H9 (cell line): ENCODE measurements at regions not wholly inside any gene's neighbourhood (a gene's known extent, or its start where the extent isn't known, plus 50 kb on each side); places are given as distances from the start of the nearest gene placed in this dataset.

Experiments
- DNase-seq: peaks from one replicate; pipeline ENCODE4 v3.0.0-alpha.2; 2017
- H2AFZ ChIP-seq: one replicate; pipeline ENCODE4 v1.6.1; 2013; ENCODE audit warnings: mild to moderate bottlenecking, low read length, control low read depth, moderate library complexity
- H2AK5ac ChIP-seq: 2 replicates; pipeline ENCODE4 v1.6.1; 2013; ENCODE audit warnings: low read length, control low read depth, mixed read lengths; ENCODE audit not compliant: insufficient read length
- H2BK120ac ChIP-seq: one replicate; pipeline ENCODE4 v1.6.1; 2013; ENCODE audit warnings: low read depth, mild to moderate bottlenecking, low read length, control low read depth, inconsistent platforms; ENCODE audit not compliant: poor library complexity, severe bottlenecking
- H2BK12ac ChIP-seq: 2 replicates; pipeline ENCODE4 v1.6.1; 2013; ENCODE audit warnings: low read length, control low read depth, mixed read lengths, low read depth; ENCODE audit not compliant: insufficient read length
- H2BK15ac ChIP-seq: 2 replicates; pipeline ENCODE4 v1.6.1; 2013; ENCODE audit warnings: low read depth, low read length, control low read depth
- H2BK20ac ChIP-seq: one replicate; pipeline ENCODE4 v1.6.1; 2013; ENCODE audit warnings: low read depth, mild to moderate bottlenecking, low read length, control low read depth, inconsistent platforms; ENCODE audit not compliant: poor library complexity, severe bottlenecking
- H2BK5ac ChIP-seq: 2 replicates; pipeline ENCODE4 v1.6.1; 2013; ENCODE audit warnings: low read length, control low read depth, mixed read lengths; ENCODE audit not compliant: insufficient read length
- H3K14ac ChIP-seq: 2 replicates; pipeline ENCODE4 v1.6.1; 2013; ENCODE audit warnings: low read length, control low read depth; ENCODE audit not compliant: insufficient read depth
- H3K18ac ChIP-seq: 2 replicates; pipeline ENCODE4 v1.6.1; 2013; ENCODE audit warnings: low read depth, mild to moderate bottlenecking, mixed read lengths, low read length, control low read depth; ENCODE audit not compliant: insufficient read length
- H3K23ac ChIP-seq: 2 replicates; pipeline ENCODE4 v1.6.1; 2013; ENCODE audit warnings: low read length, control low read depth, mixed read lengths, low read depth; ENCODE audit not compliant: insufficient read length
- H3K23me2 ChIP-seq: 2 replicates; pipeline ENCODE4 v1.6.1; 2013; ENCODE audit warnings: low read depth, mild to moderate bottlenecking, mixed read lengths, low read length, control low read depth; ENCODE audit not compliant: insufficient read length, poor library complexity, severe bottlenecking
- H3K27ac ChIP-seq: 2 replicates; pipeline ENCODE4 v1.5.1; 2013; ENCODE audit warnings: low read length, control low read depth, mixed read lengths, low read depth; ENCODE audit not compliant: insufficient read length
- H3K27me3 ChIP-seq: 2 replicates; pipeline ENCODE4 v1.6.1; 2013; ENCODE audit warnings: low read length, control low read depth, inconsistent platforms; ENCODE audit not compliant: insufficient read depth
- H3K4ac ChIP-seq: 2 replicates; pipeline ENCODE4 v1.6.1; 2013; ENCODE audit warnings: low read depth, mild to moderate bottlenecking, control low read depth, inconsistent platforms, low read length, moderate library complexity
- H3K4me1 ChIP-seq: 2 replicates; pipeline ENCODE4 v1.6.1; 2013; ENCODE audit warnings: low read length, control low read depth, inconsistent platforms; ENCODE audit not compliant: insufficient read depth
- H3K4me2 ChIP-seq: 2 replicates; pipeline ENCODE4 v1.6.1; 2013; ENCODE audit warnings: low read length, control low read depth, mixed read lengths; ENCODE audit not compliant: insufficient read length, insufficient read depth
- H3K56ac ChIP-seq: 2 replicates; pipeline ENCODE4 v1.6.1; 2013; ENCODE audit warnings: low read depth, mild to moderate bottlenecking, mixed read lengths, low read length, control low read depth; ENCODE audit not compliant: insufficient read length
- H3K79me1 ChIP-seq: 2 replicates; pipeline ENCODE4 v1.6.1; 2013; ENCODE audit warnings: low read depth, mild to moderate bottlenecking, moderate library complexity, low read length, control low read depth, inconsistent platforms; ENCODE audit not compliant: insufficient read depth, poor library complexity, severe bottlenecking
- H3K79me2 ChIP-seq: 2 replicates; pipeline ENCODE4 v1.6.1; 2013; ENCODE audit warnings: low read length, control low read depth, inconsistent platforms; ENCODE audit not compliant: insufficient read depth
- H3K9ac ChIP-seq: 2 replicates; pipeline ENCODE4 v1.6.1; 2013; ENCODE audit warnings: low read length, control low read depth, mixed read lengths; ENCODE audit not compliant: insufficient read length; ENCODE audit errors: extremely low read depth
- H3K9me3 ChIP-seq: one replicate; pipeline ENCODE4 v1.6.1; 2013; ENCODE audit warnings: low read depth, low read length, inconsistent platforms; ENCODE audit not compliant: control insufficient read depth
- H3T11ph ChIP-seq: one replicate; pipeline ENCODE4 v1.6.1; 2013; ENCODE audit warnings: mild to moderate bottlenecking, low read length, control low read depth, inconsistent platforms
- H4K20me1 ChIP-seq: one replicate; pipeline ENCODE4 v1.6.1; 2013; ENCODE audit not compliant: control insufficient read depth, insufficient read length, insufficient read depth
- H4K5ac ChIP-seq: 2 replicates; pipeline ENCODE4 v1.6.1; 2013; ENCODE audit warnings: low read depth, mild to moderate bottlenecking, mixed read lengths, low read length, control low read depth; ENCODE audit not compliant: insufficient read length
- H4K8ac ChIP-seq: replicated peaks from 2 replicates; pipeline ENCODE4 v1.6.1; 2013; ENCODE audit warnings: low read length, control low read depth, mixed read lengths, low read depth; ENCODE audit not compliant: insufficient read length
- H4K91ac ChIP-seq: 2 replicates; pipeline ENCODE4 v1.6.1; 2013; ENCODE audit warnings: low read depth, mild to moderate bottlenecking, moderate library complexity, mixed read lengths, low read length, control low read depth; ENCODE audit not compliant: insufficient read length
- H3K27ac Mint-ChIP-seq, 3 experiments: 2 replicates in 2 of 3; 3 replicates in 1 of 3; pipeline ENCODE4 v1.8.0; 2020 to 2021; ENCODE audit warnings: mixed read lengths in 3 of 3, mild to moderate bottlenecking in 1 of 3, moderate library complexity in 1 of 3
- H3K27me3 Mint-ChIP-seq: 2 replicates; pipeline ENCODE4 v1.8.0; 2021; ENCODE audit warnings: low read depth, mild to moderate bottlenecking, moderate library complexity, mixed read lengths
- H3K36me3 Mint-ChIP-seq, 3 experiments: 2 replicates in 2 of 3; 3 replicates in 1 of 3; pipeline ENCODE4 v1.8.0; 2020 to 2021; ENCODE audit warnings: low read depth in 3 of 3, mixed read lengths in 3 of 3; ENCODE audit not compliant: insufficient read depth in 1 of 3
- H3K4me1 Mint-ChIP-seq, 2 experiments: 2 replicates each; pipeline ENCODE4 v1.8.0; 2020; ENCODE audit warnings: mixed read lengths in 2 of 2
- H3K4me3 Mint-ChIP-seq, 2 experiments: 2 replicates in 1 of 2; 3 replicates in 1 of 2; pipeline ENCODE4 v1.8.0; 2020 to 2021; ENCODE audit warnings: mild to moderate bottlenecking in 2 of 2, mixed read lengths in 2 of 2, moderate library complexity in 1 of 2
- H3K9me3 Mint-ChIP-seq, 2 experiments: 2 replicates in 1 of 2; 3 replicates in 1 of 2; pipeline ENCODE4 v1.8.0; 2020; ENCODE audit warnings: mild to moderate bottlenecking in 2 of 2, mixed read lengths in 2 of 2, moderate library complexity in 1 of 2
- WGBS: extraction: QIAGEN DNeasy Blood & Tissue Kit; methylation state at CpG from one replicate; pipeline ENCODE4 v1.1.7; 2013; ENCODE audit warnings: missing lambda C conversion rate, low lambda C conversion rate, mixed read lengths; ENCODE audit not compliant: insufficient read length; ENCODE audit errors: extremely low coverage; 5-methylcytosine and 5-hydroxymethylcytosine counted together
- TF ChIP-seq, protein P1 (sequence below): fragments of 200-600 bp; sonication (generic); conservative IDR thresholded peaks from 3 replicates; pipeline ENCODE4 v1.8.0; 2021; ENCODE audit warnings: antibody characterized with exemption, mild to moderate bottlenecking

DNA sequence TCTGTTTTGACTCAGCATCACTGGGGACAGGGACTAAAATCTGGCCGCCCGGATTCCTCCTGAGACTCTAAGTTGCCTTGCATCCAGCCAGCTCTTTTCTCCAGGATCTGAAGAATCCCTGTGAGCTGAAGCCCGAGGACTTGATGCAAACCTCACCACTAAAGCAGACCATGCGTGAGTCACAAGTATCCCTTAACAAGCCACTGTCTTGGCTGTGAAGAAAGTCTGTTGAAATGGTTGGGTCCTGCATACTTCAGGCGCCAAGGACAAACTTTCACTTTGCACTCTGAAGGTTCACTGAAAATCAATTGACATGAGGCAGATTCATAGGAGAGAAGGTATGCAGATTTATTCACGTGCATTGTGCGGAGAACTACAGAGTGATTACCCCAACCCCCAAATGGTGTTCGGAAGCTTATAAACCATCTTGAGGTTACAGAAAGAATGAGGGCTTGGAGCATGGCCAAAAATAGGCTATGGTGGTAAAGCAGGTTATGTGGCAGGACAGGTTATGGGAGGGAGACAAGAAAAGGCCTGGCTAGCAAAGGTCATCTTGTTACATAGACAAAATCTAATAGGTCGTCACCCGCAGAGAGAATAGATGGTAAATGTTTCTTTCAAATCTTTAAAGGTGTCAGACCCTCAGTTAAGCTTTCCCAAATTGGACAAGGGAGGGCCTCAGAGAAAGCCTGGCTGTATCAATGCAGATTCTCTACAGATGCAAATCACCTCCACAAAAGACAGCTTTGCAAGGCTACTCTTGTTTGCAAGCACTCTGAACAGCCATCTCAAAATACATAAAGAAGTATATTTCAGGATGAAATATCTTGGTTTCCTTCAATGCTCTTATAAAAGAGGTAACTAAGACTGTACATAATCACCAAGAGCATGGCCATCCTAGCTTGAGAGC lies 126.3 kb upstream of the PLAAT1 start:
- H3K27me3 ChIP-seq = no peaks in the 10 kb centered on the region
- Mint-ChIP-seq H3K9me3 (peaks cover 13 to 23% of the 10 kb centered on the region in 2 experiments), H3K36me3 (peaks cover 0 to 33% (median 14%) of the 10 kb centered on the region in 3 experiments; a peak in 5 of 7 replicates), H3K27ac (peak overlapping the region in 1 of 3 experiments; percentile 52; a peak in 1 of 7 replicates), H3K4me3 (no peak overlapping the region), H3K27me3 (no peaks in the 10 kb centered on the region), H3K4me1 (peaks cover 32 to 41% of the 10 kb centered on the region in 2 experiments)
- H2BK12ac ChIP-seq = no peak overlapping the region
- H3K4me1 ChIP-seq = no peaks in the 10 kb centered on the region; the same call in 1 of the 2 replicates
- no peak for DNase-seq
- H4K91ac ChIP-seq = no peak overlapping the region
- H2BK15ac ChIP-seq = no peak overlapping the region
- no peak overlapping the region for H3K14ac ChIP-seq
- no peaks in the 10 kb centered on the region for H4K20me1 ChIP-seq
- H3K4me2 ChIP-seq = no peak overlapping the region
- H2BK120ac ChIP-seq = no peak overlapping the region
- no peak overlapping the region for H3K27ac ChIP-seq
- no peak overlapping the region for H4K8ac ChIP-seq
- H3T11ph ChIP-seq = no peak overlapping the region
- no peak overlapping the region for H4K5ac ChIP-seq
- no peak overlapping the region for H2BK20ac ChIP-seq
- H3K9ac ChIP-seq = no peak overlapping the region
- no peak overlapping the region for H3K18ac ChIP-seq
- no peak overlapping the region for H3K56ac ChIP-seq
- no peaks in the 10 kb centered on the region for H3K9me3 ChIP-seq
- TF ChIP-seq, protein P1, sequence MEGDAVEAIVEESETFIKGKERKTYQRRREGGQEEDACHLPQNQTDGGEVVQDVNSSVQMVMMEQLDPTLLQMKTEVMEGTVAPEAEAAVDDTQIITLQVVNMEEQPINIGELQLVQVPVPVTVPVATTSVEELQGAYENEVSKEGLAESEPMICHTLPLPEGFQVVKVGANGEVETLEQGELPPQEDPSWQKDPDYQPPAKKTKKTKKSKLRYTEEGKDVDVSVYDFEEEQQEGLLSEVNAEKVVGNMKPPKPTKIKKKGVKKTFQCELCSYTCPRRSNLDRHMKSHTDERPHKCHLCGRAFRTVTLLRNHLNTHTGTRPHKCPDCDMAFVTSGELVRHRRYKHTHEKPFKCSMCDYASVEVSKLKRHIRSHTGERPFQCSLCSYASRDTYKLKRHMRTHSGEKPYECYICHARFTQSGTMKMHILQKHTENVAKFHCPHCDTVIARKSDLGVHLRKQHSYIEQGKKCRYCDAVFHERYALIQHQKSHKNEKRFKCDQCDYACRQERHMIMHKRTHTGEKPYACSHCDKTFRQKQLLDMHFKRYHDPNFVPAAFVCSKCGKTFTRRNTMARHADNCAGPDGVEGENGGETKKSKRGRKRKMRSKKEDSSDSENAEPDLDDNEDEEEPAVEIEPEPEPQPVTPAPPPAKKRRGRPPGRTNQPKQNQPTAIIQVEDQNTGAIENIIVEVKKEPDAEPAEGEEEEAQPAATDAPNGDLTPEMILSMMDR = no peak
- no peaks in the 10 kb centered on the region for H3K79me2 ChIP-seq
- no peaks in the 10 kb centered on the region for H3K23me2 ChIP-seq
- WGBS = no CpG with 5 or more reads among the region's 10 CpGs
- no peak overlapping the region for H2AK5ac ChIP-seq
- H3K23ac ChIP-seq = no peak overlapping the region
- no peak overlapping the region for H3K4ac ChIP-seq
- no peak overlapping the region for H2AFZ ChIP-seq
- H3K79me1 ChIP-seq = no peaks in the 10 kb centered on the region
- no peak overlapping the region for H2BK5ac ChIP-seq
